Astrocyte (in vitro differentiated cells and primary cell): ENCODE measurements at regions not wholly inside any gene's neighbourhood (a gene's known extent, or its start where the extent isn't known, plus 50 kb on each side); places are given as distances from the start of the nearest gene placed in this dataset.

ENCODE experiments used
- DNase-seq: peaks from one replicate; pipeline ENCODE4 v3.0.0-alpha.2; 2010; ENCODE audit warnings: low read depth
- FAIRE-seq: peaks from 2 replicates; lab custom pipeline; 2011; peaks lifted over from hg19 to GRCh38; lab: Jason Lieb, UNC
- H2AFZ ChIP-seq: 2 replicates; pipeline ENCODE4 v1.6.0; 2012; ENCODE audit warnings: low read depth, low read length, inconsistent platforms
- H3K27ac ChIP-seq: 2 replicates; pipeline ENCODE4 v1.5.1; 2011; ENCODE audit warnings: low read depth, low read length, inconsistent platforms
- H3K27me3 ChIP-seq: 2 replicates; pipeline ENCODE4 v1.6.0; 2011; ENCODE audit warnings: low read length, inconsistent platforms; ENCODE audit not compliant: insufficient read depth
- H3K36me3 ChIP-seq: 2 replicates; pipeline ENCODE4 v1.5.1; 2011; ENCODE audit warnings: low read length, inconsistent platforms; ENCODE audit not compliant: insufficient read depth
- H3K4me1 ChIP-seq: 2 replicates; pipeline ENCODE4 v1.5.1; 2011; ENCODE audit warnings: low read length, inconsistent platforms; ENCODE audit not compliant: insufficient read depth
- H3K4me2 ChIP-seq: 2 replicates; pipeline ENCODE4 v1.6.0; 2012; ENCODE audit warnings: low read length, inconsistent platforms
- H3K4me3 ChIP-seq: 2 replicates; pipeline ENCODE4 v1.5.1; 2011; ENCODE audit warnings: low read depth, mild to moderate bottlenecking, low read length, inconsistent platforms; ENCODE audit not compliant: insufficient read depth
- H3K79me2 ChIP-seq: 2 replicates; pipeline ENCODE4 v1.6.0; 2012; ENCODE audit warnings: mild to moderate bottlenecking, low read length, inconsistent platforms; ENCODE audit not compliant: insufficient read depth
- H3K9ac ChIP-seq: 2 replicates; pipeline ENCODE4 v1.6.0; 2012; ENCODE audit warnings: mild to moderate bottlenecking, low read length, inconsistent platforms
- H3K9me3 ChIP-seq: 2 replicates; pipeline ENCODE4 v1.5.1; 2012; ENCODE audit warnings: low read depth, mild to moderate bottlenecking, low read length, inconsistent platforms; ENCODE audit not compliant: insufficient read depth
- H4K20me1 ChIP-seq: 2 replicates; pipeline ENCODE4 v1.6.0; 2012; ENCODE audit warnings: low read length, inconsistent platforms; ENCODE audit not compliant: insufficient read depth
- H3K27ac Mint-ChIP-seq: one replicate; pipeline ENCODE4 v1.8.0; 2021; ENCODE audit warnings: mild to moderate bottlenecking, mixed read lengths; ENCODE audit not compliant: unreplicated experiment
- H3K27me3 Mint-ChIP-seq: one replicate; pipeline ENCODE4 v1.8.0; 2021; ENCODE audit warnings: low read depth, mixed read lengths; ENCODE audit not compliant: unreplicated experiment
- H3K36me3 Mint-ChIP-seq: one replicate; pipeline ENCODE4 v1.8.0; 2021; ENCODE audit warnings: low read depth, mixed read lengths; ENCODE audit not compliant: unreplicated experiment
- H3K4me1 Mint-ChIP-seq: one replicate; pipeline ENCODE4 v1.8.0; 2021; ENCODE audit warnings: low read depth, mixed read lengths; ENCODE audit not compliant: unreplicated experiment
- H3K4me3 Mint-ChIP-seq: one replicate; pipeline ENCODE4 v1.8.0; 2021; ENCODE audit warnings: mild to moderate bottlenecking, moderate library complexity, mixed read lengths; ENCODE audit not compliant: unreplicated experiment
- H3K9me3 Mint-ChIP-seq: one replicate; pipeline ENCODE4 v1.8.0; 2021; ENCODE audit warnings: mild to moderate bottlenecking, mixed read lengths; ENCODE audit not compliant: unreplicated experiment
- EZH2 ChIP-seq: IDR thresholded peaks from 2 replicates; pipeline ENCODE4 v1.6.1; 2012; ENCODE audit warnings: mild to moderate bottlenecking, low read length, inconsistent platforms; ENCODE audit not compliant: insufficient read depth
- TF ChIP-seq, protein P1 (sequence below): IDR thresholded peaks from 2 replicates; pipeline ENCODE4 v1.5.1; 2011; ENCODE audit warnings: low read depth, mild to moderate bottlenecking, inconsistent platforms, low read length, moderate library complexity; ENCODE audit not compliant: insufficient read depth

- Histone ChIP-seq H2AFZ (no peak overlapping the region), H3K4me3 (peak overlapping the region; percentile 3), H3K27me3 (no peaks in the 10 kb centered on the region), H3K9me3 (no peaks in the 10 kb centered on the region), H3K4me1 (peaks cover 51% of the 10 kb centered on the region), H3K36me3 (no peaks in the 10 kb centered on the region), H3K27ac (no peak overlapping the region), H3K79me2 (peaks cover 95% of the 10 kb centered on the region), H3K4me2 (peak overlapping the region; percentile 99), H4K20me1 (peaks cover 88% of the 10 kb centered on the region), H3K9ac (peak overlapping the region; percentile 94)
- DNase-seq (peak; percentile 60), FAIRE-seq (no peak)
- TF ChIP-seq, protein P1, sequence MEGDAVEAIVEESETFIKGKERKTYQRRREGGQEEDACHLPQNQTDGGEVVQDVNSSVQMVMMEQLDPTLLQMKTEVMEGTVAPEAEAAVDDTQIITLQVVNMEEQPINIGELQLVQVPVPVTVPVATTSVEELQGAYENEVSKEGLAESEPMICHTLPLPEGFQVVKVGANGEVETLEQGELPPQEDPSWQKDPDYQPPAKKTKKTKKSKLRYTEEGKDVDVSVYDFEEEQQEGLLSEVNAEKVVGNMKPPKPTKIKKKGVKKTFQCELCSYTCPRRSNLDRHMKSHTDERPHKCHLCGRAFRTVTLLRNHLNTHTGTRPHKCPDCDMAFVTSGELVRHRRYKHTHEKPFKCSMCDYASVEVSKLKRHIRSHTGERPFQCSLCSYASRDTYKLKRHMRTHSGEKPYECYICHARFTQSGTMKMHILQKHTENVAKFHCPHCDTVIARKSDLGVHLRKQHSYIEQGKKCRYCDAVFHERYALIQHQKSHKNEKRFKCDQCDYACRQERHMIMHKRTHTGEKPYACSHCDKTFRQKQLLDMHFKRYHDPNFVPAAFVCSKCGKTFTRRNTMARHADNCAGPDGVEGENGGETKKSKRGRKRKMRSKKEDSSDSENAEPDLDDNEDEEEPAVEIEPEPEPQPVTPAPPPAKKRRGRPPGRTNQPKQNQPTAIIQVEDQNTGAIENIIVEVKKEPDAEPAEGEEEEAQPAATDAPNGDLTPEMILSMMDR, result no peak
- TF ChIP-seq EZH2, result no peak
- Mint-ChIP-seq H3K36me3 (no peaks in the 10 kb centered on the region), H3K4me1 (peaks cover 38% of the 10 kb centered on the region), H3K27ac (peak overlapping the region; percentile 84), H3K9me3 (no peaks in the 10 kb centered on the region), H3K4me3 (peak overlapping the region; percentile 98), H3K27me3 (no peaks in the 10 kb centered on the region)
Observed at GRCh38 chr17:77376795-77377709, 236.3 kb downstream of the SEC14L1 start.

DNA sequence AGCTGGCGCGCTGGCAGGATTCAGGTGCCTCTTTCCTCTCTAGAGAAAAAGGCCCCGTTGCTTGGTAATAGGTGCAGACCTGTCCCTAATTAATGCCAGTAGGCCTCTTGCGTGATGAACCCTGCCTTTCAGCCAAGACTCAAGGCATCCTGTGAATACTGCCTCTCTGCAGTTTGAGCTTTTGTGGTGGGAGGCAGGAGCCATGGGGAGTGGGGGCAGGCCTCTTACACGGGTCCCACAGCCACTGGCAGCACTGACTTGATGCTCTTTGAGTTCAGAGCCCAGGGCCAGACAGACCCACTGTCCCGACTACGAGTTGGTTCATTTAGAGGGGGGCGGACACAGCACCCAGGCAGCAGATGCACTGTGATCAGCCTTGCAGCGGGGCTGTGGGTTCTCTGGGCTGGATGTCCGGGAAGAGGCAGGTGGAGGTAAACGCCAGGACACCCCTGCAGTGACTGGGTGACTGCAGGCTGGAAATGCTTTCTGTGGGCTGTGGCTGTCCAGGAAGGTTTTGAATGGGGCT, 237.0 kb downstream of the SEC14L1 start:
- no peak overlapping the region for H3K27ac ChIP-seq
- peaks cover 95% of the 10 kb centered on the region for H3K79me2 ChIP-seq
- Mint-ChIP-seq H3K4me3 (no peak overlapping the region), H3K9me3 (no peaks in the 10 kb centered on the region), H3K27ac (no peak overlapping the region), H3K27me3 (no peaks in the 10 kb centered on the region), H3K4me1 (peaks cover 35% of the 10 kb centered on the region), H3K36me3 (no peaks in the 10 kb centered on the region)
- no peak overlapping the region for H3K4me3 ChIP-seq
- peaks cover 50% of the 10 kb centered on the region for H3K4me1 ChIP-seq
- H3K36me3 ChIP-seq, result no peaks in the 10 kb centered on the region
- H3K27me3 ChIP-seq, result no peaks in the 10 kb centered on the region
- H4K20me1 ChIP-seq, result peaks cover 90% of the 10 kb centered on the region
- no peak overlapping the region for H3K9ac ChIP-seq
- no peak overlapping the region for H2AFZ ChIP-seq
- H3K9me3 ChIP-seq, result no peaks in the 10 kb centered on the region
- FAIRE-seq (no peak), DNase-seq (no peak)
- TF ChIP-seq EZH2, result no peak
- TF ChIP-seq, protein P1, result no peak
- peak overlapping the region; percentile 99 for H3K4me2 ChIP-seq
